ENCODE measurements at regions not wholly inside any gene's neighbourhood (a gene's known extent, or its start where the extent isn't known, plus 50 kb on each side); places are given as distances from the start of the nearest gene placed in this dataset.

- intact Hi-C loops (cut with DNase I) = no loop called here
- no peak for DNase-seq
- no peak overlapping the region for H3K27ac ChIP-seq
- no peaks in the 10 kb centered on the region for H3K9me3 ChIP-seq
- WGBS, 2 donors = 78 to 84% methylated on average over 4 of the region's 4 CpGs
- no peak for ATAC-seq
- TF ChIP-seq, protein P1, sequence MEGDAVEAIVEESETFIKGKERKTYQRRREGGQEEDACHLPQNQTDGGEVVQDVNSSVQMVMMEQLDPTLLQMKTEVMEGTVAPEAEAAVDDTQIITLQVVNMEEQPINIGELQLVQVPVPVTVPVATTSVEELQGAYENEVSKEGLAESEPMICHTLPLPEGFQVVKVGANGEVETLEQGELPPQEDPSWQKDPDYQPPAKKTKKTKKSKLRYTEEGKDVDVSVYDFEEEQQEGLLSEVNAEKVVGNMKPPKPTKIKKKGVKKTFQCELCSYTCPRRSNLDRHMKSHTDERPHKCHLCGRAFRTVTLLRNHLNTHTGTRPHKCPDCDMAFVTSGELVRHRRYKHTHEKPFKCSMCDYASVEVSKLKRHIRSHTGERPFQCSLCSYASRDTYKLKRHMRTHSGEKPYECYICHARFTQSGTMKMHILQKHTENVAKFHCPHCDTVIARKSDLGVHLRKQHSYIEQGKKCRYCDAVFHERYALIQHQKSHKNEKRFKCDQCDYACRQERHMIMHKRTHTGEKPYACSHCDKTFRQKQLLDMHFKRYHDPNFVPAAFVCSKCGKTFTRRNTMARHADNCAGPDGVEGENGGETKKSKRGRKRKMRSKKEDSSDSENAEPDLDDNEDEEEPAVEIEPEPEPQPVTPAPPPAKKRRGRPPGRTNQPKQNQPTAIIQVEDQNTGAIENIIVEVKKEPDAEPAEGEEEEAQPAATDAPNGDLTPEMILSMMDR (IDR thresholded peaks at IDR 0.05) = no peak
- TF ChIP-seq POLR2A (IDR thresholded peaks at IDR 0.05) = no peak
- no peaks in the 10 kb centered on the region for H3K36me3 ChIP-seq (replicated peaks in 1 of 2; ENCODE audit: insufficient read depth in 1 of 2, low read depth in 2 of 2)
- no peak overlapping the region for H3K4me3 ChIP-seq
- H3K27me3 ChIP-seq = no peaks in the 10 kb centered on the region
- H3K4me1 ChIP-seq = no peaks in the 10 kb centered on the region
Observed at GRCh38 chr10:125450218-125450617, 232.7 kb downstream of the TEX36 start.

- Histone ChIP-seq H3K4me1 (no peaks in the 10 kb centered on the region), H3K27me3 (no peaks in the 10 kb centered on the region), H3K9me3 (no peaks in the 10 kb centered on the region), H3K36me3 (replicated peaks in 1 of 2; ENCODE audit: insufficient read depth in 1 of 2, low read depth in 2 of 2) (no peaks in the 10 kb centered on the region), H3K4me3 (no peak overlapping the region), H3K27ac (no peak overlapping the region)
- no peak for DNase-seq
- intact Hi-C loops (cut with DNase I) = no loop called here
- 87 to 90% methylated on average over 9 of the region's 9 CpGs for WGBS, 2 donors
- no peak for ATAC-seq
- no peak for TF ChIP-seq POLR2A (IDR thresholded peaks at IDR 0.05)
Observed at GRCh38 chr10:125449571-125449970, 233.4 kb downstream of the TEX36 start.

DNA sequence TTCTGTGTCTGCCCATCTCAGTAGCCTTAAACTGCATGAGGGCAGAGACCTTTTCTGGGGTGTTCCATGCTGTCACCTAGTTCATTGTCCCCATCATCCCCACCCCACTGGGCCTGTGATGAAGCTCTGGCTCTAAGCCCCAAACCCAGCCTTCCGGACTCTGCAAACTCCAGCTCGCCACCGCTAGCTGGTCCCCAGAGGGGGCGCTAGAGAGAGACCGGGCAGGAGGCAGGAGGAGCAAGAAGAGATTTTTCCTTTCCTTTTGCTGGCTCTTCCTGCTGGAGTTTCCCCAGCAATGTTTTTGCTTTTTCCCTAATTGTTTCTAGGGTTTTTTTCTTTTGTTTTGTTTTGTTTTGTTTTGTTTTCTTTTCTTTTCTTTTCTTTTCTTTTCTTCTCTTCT lies 234.4 kb downstream of the TEX36 start:
- H3K4me3 ChIP-seq = no peak overlapping the region
- WGBS, 2 donors = 21 to 23% methylated on average over 5 of the region's 5 CpGs
- TF ChIP-seq, protein P1 (IDR thresholded peaks at IDR 0.05) = peak; percentile 9 to 45 (median 36)
- no peak for TF ChIP-seq POLR2A (IDR thresholded peaks at IDR 0.05)
- DNase-seq = peak; percentile 26 to 48 (median 36)
- intact Hi-C loops (cut with DNase I) = no loop called here
- H3K4me1 ChIP-seq = no peaks in the 10 kb centered on the region
- no peak overlapping the region for H3K27ac ChIP-seq
- no peaks in the 10 kb centered on the region for H3K36me3 ChIP-seq (replicated peaks in 1 of 2; ENCODE audit: insufficient read depth in 1 of 2, low read depth in 2 of 2)
- no peaks in the 10 kb centered on the region for H3K27me3 ChIP-seq
- no peaks in the 10 kb centered on the region for H3K9me3 ChIP-seq
- ATAC-seq = no peak

DNA sequence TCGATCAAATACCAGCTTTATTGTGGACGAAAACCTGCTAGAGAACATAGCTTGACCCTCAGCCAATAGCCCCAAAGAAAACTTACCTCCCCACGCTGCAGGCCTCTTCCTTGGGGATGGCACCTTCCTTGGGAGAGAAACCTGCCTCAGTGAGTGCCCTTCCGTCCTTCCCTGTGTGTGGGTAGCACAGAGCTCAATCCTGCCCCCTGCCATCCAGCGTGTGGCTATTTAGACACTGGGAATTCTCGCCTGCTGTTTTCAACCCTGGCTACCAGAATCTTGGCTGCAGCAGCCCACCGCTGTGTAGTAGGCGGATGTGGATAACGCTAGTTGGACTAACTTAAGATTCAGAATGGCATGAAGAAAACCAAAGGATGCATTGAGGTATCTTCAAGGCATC lies 238.2 kb downstream of the TEX36 start:
- no peaks in the 10 kb centered on the region for H3K27me3 ChIP-seq
- no peak for TF ChIP-seq POLR2A (IDR thresholded peaks at IDR 0.05)
- TF ChIP-seq, protein P1 (IDR thresholded peaks at IDR 0.05) = no peak
- H3K27ac ChIP-seq = no peak overlapping the region
- WGBS, 2 donors = 84 to 87% methylated on average over 7 to 9 of the region's 9 CpGs
- H3K4me1 ChIP-seq = no peaks in the 10 kb centered on the region
- no peaks in the 10 kb centered on the region for H3K9me3 ChIP-seq
- DNase-seq (no peak), ATAC-seq (no peak)
- intact Hi-C loops (cut with DNase I) = no loop called here
- no peaks in the 10 kb centered on the region for H3K36me3 ChIP-seq (replicated peaks in 1 of 2; ENCODE audit: insufficient read depth in 1 of 2, low read depth in 2 of 2)
- H3K4me3 ChIP-seq = no peak overlapping the region

GRCh38 chr10:125442856-125443540 lies 240.0 kb downstream of the TEX36 start:
- intact Hi-C loops (cut with DNase I) = no loop called here
- ATAC-seq (no peak), DNase-seq (no peak)
- Histone ChIP-seq H3K27me3 (no peaks in the 10 kb centered on the region), H3K9me3 (no peaks in the 10 kb centered on the region), H3K4me3 (no peak overlapping the region), H3K27ac (no peak overlapping the region), H3K4me1 (no peaks in the 10 kb centered on the region), H3K36me3 (replicated peaks in 1 of 2; ENCODE audit: insufficient read depth in 1 of 2, low read depth in 2 of 2) (no peaks in the 10 kb centered on the region)
- 77 to 80% methylated on average over 12 to 13 of the region's 13 CpGs for WGBS, 2 donors
- TF ChIP-seq, protein P1 (IDR thresholded peaks at IDR 0.05) = no peak
- TF ChIP-seq POLR2A (IDR thresholded peaks at IDR 0.05) = no peak
